Omental fat pad (tissue), 3 donors: ENCODE measurements at regions not wholly inside any gene's neighbourhood (a gene's known extent, or its start where the extent isn't known, plus 50 kb on each side); places are given as distances from the start of the nearest gene placed in this dataset.

Experiments used
- ATAC-seq: fragments of 150-250 bp; one replicate; pipeline ENCODE4 v1.9.1; 2016; ENCODE audit warnings: mild to moderate bottlenecking, moderate library complexity; ENCODE audit not compliant: low FRiP score
- DNase-seq: peaks from one replicate; pipeline ENCODE4 v3.0.0-alpha.2; 2019; ENCODE audit warnings: low spot score
- TF ChIP-seq, protein P1 (sequence below), 3 donors: fragments of 450-650 bp; IDR thresholded peaks; one replicate each; pipeline ENCODE4 v1.5.1; 2016 to 2017; ENCODE audit warnings: antibody characterized with exemption in 3 of 3, mild to moderate bottlenecking in 3 of 3, moderate library complexity in 2 of 3

DNA sequence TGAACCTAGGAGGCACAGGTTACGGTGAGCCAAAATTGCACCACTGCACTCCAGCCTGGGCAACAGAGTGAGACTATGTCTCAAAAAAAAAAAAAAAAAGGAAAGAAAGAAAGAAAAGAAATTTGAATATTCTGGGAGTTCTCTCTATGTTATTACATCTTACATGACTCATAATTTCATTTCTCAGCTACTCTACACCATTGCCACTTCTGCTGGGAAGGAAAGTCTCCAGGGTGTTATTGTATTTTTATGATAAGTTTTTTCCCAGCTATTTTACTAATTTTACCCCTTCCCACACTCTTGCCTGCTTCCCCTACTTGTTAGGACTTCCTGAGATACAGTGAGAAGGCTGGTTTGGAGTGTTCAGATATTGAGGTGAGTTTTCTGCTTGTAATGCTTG is 69.7 kb upstream of the UMPS start:
- ATAC-seq: no peak
- DNase-seq: no peak
- TF ChIP-seq, protein P1, sequence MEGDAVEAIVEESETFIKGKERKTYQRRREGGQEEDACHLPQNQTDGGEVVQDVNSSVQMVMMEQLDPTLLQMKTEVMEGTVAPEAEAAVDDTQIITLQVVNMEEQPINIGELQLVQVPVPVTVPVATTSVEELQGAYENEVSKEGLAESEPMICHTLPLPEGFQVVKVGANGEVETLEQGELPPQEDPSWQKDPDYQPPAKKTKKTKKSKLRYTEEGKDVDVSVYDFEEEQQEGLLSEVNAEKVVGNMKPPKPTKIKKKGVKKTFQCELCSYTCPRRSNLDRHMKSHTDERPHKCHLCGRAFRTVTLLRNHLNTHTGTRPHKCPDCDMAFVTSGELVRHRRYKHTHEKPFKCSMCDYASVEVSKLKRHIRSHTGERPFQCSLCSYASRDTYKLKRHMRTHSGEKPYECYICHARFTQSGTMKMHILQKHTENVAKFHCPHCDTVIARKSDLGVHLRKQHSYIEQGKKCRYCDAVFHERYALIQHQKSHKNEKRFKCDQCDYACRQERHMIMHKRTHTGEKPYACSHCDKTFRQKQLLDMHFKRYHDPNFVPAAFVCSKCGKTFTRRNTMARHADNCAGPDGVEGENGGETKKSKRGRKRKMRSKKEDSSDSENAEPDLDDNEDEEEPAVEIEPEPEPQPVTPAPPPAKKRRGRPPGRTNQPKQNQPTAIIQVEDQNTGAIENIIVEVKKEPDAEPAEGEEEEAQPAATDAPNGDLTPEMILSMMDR (IDR thresholded peaks at IDR 0.05): no peak

DNA sequence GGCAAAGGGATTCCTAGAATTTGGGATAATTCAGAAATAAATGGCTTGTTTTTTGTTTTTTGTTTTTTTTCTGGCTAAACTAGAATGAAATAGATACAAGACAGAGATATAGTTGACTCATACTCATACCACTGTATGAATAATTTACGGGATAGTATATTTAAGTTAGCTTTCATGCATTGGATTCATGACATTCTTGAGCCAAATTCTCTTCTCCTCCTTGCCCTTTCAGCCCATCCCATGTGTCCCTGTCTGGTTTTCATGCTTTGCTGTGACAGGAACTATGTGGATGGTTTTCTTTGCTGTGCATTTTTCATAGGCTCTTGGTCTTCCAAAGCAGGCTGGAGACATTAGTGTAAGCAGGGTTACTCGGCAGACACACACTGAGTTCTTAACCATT is 66.6 kb upstream of the UMPS start:
- ATAC-seq: no peak
- DNase-seq: no peak
- TF ChIP-seq, protein P1 (IDR thresholded peaks at IDR 0.05): no peak

DNA sequence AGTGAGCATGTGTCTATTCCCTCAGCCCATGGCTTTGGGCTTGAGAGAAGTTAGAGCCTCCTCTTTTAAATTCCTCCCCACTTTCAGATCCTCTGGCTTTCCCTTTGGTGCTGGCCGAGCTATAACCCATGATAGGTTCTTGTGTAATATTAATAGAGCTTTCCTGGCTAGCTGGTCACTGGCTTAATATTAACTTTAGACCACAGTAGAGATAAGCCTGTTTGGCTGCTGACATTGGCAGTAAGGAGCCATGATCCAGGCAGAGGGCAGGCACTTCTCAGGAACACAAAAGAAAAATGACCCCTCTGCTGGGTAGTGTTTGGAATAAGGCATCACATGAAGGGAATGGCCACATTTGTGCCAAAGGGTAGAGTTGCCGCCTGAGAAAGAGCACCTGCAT is 65.4 kb upstream of the UMPS start:
- TF ChIP-seq, protein P1 (IDR thresholded peaks at IDR 0.05): no peak
- ATAC-seq (no peak), DNase-seq (no peak)

DNA sequence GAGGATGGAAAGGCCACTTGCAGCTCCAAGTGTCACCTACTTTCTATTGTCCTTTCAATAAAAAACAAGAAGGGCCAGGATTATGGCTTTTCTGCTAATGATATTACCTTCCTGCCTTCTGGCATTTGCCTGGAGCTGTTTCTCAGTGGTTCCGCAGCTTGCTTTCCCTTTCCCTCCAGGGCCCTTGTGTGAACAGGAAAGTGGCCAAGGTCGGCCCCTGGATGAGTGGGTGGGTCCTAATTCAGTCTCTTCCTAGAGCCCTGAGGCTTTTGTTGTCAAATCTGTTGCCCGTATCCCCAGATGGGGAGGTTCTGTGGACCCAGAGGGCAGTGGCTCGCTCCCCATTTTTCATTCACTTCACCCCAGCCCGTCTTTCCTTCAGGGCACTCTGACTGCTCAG is 64.2 kb upstream of the UMPS start:
- DNase-seq: no peak
- ATAC-seq: no peak
- TF ChIP-seq, protein P1 (IDR thresholded peaks at IDR 0.05): no peak

DNA sequence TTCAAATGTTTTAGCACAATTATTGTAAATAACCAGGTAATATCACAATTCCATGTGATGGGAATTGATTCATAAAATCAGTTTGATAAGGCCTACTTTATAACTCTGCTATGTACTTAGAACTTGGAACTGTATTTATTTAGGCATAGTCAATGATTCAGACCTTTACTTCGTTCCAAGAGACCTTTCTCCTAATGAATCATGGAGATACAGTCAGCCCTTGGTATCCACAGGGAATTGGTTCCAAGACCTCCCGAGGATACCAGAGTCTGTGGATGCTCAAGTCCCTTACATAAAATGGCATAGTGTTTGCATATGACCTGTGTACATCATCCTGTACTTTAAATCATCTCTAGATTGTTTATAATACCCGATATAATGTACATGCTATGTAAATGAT is 60.8 kb upstream of the UMPS start:
- TF ChIP-seq, protein P1 (IDR thresholded peaks at IDR 0.05): no peak
- ATAC-seq (no peak), DNase-seq (no peak)

DNA sequence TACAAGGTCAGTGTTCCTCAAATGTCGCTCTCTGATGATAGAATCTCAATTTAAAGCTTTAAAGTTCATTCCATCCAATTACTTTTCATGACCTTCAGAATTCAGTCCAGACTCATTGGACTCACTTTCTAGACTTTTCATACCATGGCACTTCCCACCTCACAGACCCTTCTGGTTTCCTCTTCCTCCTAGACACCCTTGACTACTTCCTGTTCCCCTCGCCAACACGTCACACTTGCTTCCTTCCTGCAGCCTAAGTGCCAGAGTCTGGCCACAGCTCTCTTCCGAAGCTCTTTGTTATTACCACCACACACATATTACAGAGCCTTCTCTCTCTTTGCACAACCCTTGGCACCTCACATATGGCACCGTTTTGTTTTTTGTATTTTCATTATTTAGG is 59.1 kb upstream of the UMPS start:
- no peak for DNase-seq
- ATAC-seq: no peak
- TF ChIP-seq, protein P1 (IDR thresholded peaks at IDR 0.05): no peak

DNA sequence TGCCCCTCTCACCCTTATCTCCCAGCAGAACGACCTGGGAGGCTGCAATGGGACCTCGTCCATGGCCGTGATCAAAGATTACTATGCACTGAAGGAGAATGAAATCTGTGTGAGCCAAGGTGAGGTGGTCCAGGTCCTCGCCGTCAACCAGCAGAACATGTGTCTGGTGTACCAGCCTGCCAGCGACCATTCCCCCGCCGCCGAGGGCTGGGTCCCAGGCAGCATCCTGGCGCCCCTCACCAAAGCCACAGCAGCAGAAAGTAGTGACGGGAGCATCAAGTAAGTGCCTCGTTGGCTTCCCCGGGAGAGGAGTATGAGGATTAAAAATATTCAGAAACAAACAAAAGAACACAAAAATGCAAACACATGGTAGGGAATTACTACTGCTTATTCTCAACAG is 55.9 kb upstream of the UMPS start:
- DNase-seq (no peak), ATAC-seq (no peak)
- TF ChIP-seq, protein P1 (IDR thresholded peaks at IDR 0.05): no peak
